GM21515 (cell line): ENCODE measurements at regions not wholly inside any gene's neighbourhood (a gene's known extent, or its start where the extent isn't known, plus 50 kb on each side); places are given as distances from the start of the nearest gene placed in this dataset.

ENCODE experiments used
- ATAC-seq: cut with Tn5 transposase; IDR thresholded peaks from one replicate; pipeline ENCODE4 v1.9.1; 2021; ENCODE audit not compliant: unreplicated experiment

DNA sequence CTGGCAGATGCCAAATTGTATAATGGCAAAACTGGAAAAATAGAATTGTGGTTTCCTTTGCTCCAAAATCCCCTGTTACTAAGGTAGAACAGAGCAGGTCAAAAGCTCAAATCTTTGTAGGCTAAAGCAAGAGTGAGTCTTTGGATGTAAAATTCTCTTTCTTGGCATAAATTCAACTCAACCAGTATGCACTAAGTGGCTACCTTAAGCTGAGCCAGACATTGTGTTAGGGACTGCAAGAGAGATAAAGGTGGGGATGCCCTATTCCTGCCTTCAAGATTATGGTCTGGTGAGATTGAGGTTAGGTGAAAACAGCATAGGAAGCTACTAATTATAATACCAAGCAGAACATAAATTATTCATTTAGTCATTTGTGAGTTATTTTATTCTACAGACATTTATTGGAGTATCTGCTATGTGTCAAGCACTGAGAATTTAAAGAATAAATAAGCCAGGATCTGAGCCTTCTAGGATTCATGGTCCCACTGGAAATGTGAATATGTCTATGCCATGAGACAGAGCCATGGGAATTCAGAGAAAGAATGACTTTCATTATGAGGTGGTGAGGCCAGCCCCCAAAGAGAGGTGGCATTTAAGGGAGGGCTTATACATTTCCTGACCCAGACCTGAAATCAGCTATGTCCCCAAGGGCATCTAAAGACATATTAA lies 198.0 kb upstream of the NCKAP5 start:
- no peak for ATAC-seq

DNA sequence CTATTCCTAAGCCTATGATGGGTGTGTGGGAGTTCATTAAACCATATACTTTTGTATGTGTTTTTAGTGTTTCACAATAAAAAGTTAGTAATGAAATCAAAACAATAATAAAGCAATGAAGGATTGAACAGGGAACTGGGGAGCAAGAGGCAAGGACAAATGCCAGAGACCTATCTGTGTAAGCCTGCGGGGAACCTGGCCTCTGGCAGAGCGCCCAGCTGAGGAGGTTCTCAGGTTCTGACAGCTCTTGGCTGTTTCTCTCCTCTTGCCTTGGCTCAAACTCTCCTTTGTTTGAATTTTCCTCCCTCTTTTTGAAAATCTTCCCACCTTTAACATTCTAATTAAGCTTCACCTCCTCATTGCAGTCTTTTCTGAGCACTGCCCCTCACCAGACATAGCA lies 200.0 kb upstream of the NCKAP5 start:
- ATAC-seq: no peak

DNA sequence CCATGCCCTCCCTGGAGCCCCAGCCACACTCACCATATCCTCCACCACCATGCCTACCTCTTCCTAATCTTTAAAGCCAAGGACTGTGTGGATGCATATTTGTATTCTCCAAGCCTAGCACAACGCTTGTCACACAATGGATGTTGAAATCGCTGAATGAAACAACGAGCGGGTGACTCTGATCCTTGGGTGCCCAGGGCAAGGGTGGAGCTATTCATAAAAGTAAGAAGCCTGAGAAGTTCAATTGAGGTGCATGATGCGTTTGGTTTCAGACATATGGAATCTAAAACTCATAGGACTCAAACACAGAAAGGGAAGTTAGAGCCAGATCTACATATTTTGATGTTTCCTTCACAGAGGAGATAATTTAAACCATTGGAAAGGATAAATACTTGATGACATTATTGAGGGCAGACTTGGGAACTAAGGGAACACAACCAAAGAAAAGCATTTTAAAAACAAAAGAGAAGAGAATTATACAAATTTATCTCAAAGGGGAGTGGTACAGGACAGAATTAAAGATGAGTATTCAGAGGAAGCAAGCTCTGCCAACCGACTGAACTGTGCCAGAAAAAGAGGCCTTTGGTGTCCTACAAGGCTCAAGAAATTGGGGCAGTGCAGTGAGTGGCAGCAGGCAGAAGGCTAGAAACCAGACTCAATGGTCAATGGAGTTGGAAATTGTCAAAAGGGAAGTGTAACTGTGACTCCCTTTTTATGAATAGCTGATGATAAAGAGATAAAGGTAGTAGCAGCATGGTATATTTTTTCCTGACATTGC lies 200.6 kb upstream of the NCKAP5 start:
- no peak for ATAC-seq

DNA sequence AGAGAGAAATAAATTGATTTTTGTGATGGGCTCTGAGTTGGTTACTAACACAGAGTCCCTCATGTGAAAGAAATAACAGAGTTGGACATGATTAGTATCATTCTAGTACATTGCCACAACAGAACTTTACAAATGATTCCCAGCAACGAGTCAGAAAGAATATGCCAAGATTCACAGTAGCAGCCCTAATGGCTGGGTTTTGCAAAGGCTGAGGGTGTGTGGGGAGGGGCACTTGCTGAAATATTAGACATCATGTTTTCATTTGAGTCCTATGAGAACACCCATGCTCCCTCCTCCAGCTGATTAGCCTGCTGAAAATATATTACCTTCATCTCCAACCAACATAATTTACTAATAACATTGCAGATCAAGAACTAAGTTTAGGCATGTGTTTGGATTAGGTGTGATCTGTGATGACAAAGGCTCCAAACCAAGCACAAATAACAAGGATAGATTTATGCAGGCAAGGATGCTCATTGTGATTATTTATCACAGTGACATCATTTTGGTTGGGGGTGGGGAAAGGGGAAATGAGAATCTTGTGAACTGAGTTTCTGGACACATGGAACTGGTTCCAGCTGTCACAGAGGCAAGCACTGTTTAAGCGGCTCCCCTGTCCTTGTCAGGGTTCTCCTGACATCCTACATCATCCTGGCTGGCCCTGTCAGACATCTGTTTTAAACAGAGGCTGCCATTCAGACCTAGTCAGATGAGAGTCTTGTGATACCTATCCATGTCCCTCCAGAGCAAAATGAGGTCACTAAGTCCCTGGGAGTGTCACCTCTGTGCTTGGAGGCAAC lies 205.8 kb upstream of the NCKAP5 start:
- ATAC-seq: no peak

DNA sequence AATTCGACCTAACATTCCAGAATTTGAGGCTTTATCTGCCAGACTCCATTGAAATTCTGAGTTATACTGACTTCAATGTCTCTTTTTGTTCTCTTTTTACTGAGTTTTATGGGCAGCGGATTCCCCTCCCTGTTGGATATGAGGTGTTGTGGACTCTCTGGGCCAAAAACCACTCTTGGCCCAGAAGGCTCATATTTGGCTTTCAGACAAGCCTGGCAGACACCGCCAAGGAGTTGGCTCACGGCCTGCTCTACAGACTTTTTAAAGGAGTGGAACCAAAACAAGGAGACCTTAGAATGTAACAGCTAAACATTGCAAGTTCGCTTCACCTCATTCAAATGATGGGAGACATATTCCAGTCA lies 206.4 kb upstream of the NCKAP5 start:
- no peak for ATAC-seq

DNA sequence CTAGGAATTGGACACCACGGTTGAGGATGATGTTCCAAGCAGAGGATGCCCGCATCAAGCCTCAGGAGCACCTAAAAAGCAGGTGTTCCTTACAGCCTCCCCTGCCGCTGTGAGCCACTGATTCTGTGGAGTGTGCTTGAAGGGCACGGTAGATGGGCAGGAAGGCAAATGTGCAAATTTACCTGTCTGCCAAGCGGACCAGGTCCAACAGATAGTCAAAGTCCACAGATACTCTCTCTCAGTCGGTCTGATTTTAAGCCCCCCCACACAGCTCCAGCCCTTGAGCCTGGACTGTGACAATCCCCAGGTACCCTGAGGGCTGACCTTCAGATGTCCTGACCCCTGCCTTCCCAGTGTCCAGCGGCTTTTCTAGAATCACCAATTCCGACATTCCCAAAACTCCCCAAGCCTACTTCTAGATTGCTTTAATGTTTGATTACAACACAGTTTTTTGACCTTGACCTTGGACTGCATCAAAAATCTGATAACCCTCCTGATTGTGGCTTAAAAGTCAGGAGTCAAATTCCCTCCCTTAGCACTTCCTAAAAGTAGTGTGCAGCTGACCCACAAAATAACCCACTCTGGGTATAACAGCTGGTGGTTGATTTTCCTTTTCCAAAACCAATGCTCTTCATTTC lies 208.8 kb upstream of the NCKAP5 start:
- ATAC-seq: no peak

DNA sequence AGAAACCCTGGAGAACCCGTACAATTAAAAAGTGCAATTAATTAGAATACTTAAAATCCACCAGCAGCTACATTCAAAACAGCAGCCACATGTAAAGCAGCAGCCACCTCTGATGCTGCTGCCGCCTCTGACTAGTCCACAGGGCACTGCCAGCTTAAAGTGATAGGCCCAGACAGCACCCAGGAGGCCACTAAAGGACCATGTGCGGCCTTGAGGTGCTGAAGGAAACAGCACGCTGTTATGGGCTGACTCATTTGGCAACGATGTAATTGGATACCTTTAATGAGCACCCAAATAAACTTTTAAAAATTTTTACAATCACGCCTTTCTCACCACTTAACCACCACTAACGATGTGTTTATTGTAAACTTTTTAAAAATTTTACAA lies 209.3 kb upstream of the NCKAP5 start:
- ATAC-seq: no peak

DNA sequence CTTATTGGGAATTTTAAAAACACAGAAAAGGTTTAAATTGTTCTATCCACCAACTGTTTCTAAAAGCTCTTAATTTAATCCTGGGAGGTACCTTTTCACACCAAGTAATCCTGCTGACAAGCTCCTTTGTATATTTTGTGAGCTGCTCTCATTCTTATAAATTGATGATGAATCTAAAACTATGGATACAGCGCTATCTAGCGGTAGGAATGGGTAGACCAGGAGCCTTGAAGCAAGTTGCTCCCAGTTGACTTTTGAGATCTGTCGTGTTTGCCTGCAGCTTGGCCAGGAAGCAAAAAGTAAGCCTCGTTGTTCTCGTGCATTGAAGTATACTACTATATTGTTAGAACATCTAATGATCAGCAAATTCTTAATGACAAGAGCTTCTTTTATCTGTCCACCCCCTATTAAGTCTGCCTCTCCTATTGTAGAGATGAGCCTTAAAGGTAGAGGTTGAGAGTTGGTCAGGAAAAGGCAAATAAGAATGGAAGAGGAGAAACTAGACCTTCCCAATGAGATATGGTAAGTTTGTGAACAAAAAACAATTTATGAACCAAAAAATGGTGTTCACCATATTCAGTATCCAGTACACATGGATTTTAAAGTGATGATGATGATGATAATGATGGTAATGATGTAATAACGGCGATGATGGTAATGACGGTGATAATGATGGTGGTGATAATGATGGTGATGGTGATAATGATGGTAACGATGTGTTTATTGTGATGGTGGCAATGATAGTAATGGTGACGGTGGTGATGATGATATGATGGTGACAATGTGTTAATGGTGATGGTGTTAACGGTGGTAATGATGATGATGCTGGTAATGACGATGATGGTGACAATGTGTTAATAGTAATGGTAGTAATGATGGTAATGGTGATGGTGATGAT lies 212.1 kb upstream of the NCKAP5 start:
- ATAC-seq: no peak

DNA sequence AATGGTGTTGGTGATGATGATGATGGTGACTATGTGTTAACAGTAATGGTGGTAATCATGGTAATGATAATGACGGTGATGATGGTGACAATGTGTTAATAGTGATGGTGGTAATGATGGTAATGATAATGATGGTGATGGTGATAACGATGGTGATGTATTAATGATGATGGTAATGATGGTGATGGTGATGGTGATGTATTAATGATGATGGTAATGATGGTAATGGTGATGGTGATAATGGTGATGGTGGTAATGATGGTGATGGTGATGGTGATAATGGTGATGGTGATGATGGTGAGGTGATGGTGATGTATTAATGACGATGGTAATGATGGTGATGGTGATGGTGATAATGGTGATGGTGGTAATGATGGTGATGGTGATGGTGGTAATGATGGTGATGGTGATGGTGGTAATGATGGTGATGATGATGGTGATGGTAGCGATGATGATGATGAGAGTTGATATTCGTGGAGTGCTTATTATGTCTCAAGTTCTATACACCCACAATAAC lies 212.8 kb upstream of the NCKAP5 start:
- no peak for ATAC-seq

DNA sequence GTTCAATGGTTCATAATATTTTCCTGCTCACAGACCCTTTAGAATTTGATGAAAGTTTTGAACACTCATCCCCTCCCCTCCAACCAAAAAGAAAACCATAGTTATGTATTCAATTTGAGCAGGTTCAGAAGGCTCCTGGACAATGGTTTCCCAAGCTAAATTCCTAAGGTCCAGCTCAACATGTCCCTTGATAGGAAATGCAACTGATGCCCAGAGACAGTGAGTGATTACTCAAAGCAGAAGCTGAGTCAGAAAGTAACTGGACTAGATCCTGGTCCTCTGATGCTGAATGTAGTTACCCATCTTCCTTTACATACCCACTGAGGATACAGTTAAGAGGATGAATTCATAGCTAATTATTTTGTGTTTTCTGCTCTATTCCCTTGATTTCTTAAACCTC lies 218.9 kb upstream of the NCKAP5 start:
- ATAC-seq: no peak

DNA sequence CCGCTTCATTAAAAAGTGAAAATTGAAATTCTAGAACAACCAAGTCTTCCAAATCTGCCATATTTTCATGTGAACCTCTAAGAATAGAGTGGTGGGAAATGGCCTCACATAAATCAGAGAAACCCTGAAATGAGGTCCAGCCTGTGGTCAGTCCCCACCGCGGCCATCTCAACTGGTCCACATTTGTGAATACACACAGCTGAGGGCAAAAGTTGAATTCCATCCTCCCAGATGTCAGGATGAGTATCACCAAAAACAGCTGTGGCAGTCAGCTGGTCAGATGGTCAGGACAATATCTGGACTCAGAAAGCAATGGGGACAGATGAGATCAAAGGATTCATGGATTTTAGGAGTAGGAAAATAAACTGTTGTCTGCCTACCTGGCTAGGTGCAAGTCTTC lies 219.4 kb upstream of the NCKAP5 start:
- no peak for ATAC-seq

DNA sequence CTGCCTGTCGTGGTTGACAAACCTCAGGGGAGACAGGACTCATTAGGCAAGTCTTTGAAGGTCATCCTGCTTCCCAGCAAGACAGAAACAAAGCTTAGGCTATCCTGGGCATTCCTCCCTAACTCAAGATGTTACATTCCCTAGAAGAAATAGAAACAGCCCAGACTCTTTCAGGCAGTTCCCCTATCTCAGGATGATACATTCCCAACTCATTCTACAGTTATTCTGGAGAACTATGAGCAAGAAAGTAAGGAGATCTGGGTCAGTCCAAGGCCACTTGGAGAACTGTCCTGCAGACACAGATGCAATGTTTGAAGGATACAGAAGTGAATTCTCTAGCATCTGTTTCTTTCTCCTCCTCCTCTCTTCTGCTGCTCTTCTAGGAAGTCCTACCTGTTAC lies 220.1 kb upstream of the NCKAP5 start:
- ATAC-seq: no peak

DNA sequence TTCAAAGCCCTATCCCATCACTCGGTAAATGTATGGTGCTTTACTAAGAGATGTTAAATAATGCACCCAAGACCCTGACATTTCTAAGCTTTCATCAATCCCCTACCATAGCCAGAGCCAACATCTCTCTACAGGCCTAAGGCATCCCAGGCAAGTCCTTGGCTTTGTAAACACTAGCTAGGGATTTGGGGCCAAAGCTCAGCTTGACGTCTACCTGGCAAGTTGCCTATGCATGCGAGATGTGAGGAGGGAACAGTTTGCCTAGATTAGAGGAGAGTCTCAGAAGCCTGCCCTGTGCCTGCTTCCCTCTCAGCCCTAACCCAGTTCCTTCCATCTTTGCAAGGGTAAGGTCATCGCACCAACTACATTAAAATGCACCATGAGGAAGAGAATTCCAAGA lies 221.5 kb upstream of the NCKAP5 start:
- no peak for ATAC-seq

DNA sequence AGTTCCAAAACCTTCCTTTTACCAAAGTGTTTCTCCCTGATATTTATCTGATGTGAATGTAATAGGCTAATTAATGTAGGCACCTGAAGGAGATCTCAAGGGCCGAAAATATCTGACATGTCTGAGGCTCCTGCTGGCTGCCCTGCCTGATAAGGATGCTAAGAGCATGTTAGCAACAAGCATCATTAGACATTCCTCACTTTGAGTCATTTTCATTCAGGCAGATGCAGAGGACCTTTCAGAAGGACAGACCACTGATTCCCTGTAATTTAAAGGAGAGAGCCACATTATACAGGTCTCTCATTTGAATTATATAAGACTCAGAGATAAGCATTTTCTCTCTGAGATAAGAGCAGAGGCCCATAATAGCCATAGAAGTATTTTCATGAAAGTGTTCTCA lies 222.4 kb upstream of the NCKAP5 start:
- no peak for ATAC-seq

DNA sequence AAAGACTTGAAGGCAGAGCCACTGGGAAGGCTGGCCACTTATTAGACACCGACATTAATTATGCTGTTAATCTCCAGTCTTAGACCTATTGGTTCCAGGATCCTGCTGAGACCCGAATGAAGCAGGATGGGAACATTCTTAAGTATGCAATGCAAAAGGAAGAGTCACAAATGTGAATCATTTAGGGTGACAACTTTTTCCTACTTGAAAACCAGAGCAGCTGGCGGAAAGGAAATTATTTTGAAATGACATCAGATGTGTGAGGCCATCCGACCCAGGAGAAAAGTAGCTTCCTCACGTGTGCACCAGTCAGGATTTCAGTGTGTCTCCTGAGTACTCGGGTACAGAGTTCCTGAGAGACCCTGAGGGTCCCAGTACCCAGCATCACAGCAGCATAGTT lies 222.9 kb upstream of the NCKAP5 start:
- no peak for ATAC-seq

DNA sequence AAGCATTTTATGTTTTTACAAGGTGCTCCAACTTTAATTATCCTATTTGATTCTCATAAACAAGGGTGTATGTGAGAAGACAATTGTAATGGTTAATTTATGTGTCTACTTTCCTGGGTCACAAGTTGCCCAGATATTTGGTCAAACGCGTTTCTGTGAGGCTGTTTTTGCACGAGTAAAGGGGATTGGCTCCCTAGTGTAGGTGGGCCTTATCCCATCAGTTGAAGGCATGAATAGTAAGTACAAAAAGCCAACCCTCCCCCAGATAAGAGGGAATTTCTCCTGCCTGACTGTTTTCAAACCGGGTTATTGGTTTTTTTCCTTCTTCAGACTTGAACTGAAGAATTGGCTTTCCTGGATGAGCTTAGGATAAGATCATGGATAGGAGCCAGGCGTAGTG lies 224.0 kb upstream of the NCKAP5 start:
- ATAC-seq: no peak

DNA sequence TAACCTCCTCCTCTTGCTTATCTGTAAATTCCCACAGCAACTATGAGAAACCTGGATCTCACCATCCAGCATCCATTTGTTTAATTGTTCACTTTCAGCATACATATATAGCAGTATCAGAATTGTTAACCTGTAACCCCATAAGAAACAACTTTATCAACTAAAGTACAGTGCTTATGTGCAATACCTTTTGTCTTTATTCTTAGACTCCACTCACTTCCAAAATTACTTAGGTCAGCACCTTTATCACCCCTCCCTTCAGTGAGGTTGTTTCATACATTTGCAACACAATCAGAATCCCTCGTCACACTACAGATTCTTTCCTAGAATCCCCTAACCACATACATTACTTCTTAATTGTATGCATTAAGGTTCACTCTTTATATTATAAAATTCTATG lies 225.9 kb upstream of the NCKAP5 start:
- ATAC-seq: no peak

DNA sequence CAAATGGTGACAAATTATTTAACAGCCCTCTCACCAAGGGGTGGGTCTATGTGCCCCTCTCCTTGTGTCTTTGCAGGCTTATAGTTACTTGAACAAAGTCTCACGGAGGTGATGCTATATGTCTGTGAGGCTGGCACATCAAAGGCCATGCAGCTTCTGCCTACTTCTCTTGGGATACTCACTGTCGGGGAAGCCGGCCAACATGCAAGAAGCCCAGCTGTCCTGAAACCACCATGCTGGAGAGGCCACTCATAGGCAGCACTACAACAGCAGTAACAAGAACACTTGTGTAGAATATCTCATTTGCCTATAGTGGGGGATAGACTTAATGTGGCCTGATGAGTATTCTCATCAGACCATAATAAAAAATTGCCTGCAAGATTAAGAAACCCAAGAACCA lies 233.7 kb upstream of the NCKAP5 start:
- ATAC-seq: no peak

DNA sequence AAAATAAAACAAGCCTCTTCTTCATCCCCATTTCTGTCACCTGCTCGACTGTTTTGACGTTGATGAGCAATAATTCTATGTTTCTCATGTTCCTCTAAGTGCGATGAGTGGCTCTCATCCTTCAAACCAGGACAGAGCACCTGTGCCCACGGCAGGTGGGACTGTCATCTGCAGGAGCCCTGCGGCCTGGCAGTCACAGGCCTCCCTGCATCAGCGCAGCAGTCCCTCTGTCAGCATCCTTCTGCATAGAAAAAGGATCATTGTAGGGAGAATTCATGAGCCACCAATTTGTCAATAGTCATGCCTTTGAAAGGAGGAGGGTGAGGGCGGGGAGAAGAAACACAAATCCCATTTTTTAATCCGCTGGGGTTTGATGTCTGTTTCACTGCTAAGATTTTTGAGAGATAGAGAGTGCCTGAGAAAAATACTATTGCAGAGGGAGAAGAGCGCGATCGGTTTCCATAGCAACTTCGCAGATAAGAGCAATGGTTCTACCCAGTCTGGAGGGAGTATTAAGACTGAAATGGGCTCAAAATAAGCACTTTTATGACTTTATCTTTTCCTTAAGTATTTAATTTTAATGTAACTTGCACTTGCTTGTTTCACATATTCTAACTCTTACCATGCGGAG lies 234.3 kb upstream of the NCKAP5 start:
- ATAC-seq: no peak

DNA sequence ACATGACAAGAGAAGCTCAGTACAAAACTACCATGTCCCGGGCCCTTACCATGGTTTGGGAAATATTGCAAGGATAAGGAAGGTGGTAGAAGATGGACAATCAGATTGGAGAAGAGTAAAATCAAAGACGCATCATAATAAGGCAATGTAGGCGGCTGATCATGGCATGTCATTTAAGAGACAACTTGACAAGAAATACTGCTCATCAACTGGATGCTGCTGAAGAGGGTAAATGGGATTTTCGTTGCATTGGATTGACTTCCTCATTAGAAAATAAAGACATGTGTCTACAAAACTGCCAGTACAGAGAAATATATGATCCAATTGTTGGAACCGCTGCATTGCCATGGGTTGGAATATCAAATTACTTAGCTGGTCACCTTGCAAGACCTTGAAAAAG lies 238.3 kb upstream of the NCKAP5 start:
- no peak for ATAC-seq
